ENCODE measurements at regions not wholly inside any gene's neighbourhood (a gene's known extent, or its start where the extent isn't known, plus 50 kb on each side); places are given as distances from the start of the nearest gene placed in this dataset.
"Not testable (repeated sequence)": the region's sequence is repeated elsewhere in the genome, so short reads cannot be mapped to it uniquely, and the experiment has no call there.

GRCh38 chr20:11176431-11176830 lies 502.6 kb upstream of the JAG1 start:
- H3K4me3 ChIP-seq (ENCODE audit: low read depth, low read length): no peak overlapping the region
- in situ Hi-C loops (cut with HindIII; ENCODE audit: low sequenced_read_pairs): no loop called here
- DNase-seq (ENCODE audit: low read depth, low spot score): no peak
- TF ChIP-seq CTCF (IDR thresholded peaks at IDR 0.05; ENCODE audit: low read depth, low read length): no peak

DNA sequence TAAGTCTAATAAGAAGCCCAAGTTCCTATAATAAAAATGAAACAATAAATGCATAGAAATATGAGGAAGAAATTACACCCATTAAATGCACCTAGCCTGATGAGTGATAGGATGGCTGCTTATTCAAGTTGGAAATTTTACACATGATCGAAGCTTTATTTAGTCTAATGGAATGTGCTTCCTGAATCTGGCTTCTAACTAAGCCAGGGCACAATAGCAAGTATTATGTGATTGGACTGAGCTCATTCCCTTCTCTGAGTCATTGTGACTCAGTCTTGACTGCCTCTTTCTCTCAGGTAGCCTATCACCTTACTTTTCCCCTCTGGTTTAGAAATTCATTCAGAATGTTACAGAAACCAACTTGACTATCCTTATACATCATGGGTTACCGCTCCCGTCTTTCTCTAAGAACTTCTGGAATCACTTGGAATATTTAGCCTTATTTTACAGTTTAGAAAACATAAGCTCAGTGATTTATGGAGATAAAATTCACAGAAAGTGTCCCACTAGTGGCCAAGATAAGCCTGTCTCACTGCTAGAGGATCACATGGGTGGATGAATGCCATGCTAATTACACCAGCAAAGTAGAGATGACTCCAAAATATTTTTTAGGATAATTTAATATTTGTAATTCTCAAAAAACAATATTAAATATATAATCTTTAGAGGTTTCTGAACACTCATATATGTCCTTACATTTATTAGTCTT lies 505.3 kb upstream of the JAG1 start:
- no peak overlapping the region for H3K4me3 ChIP-seq (ENCODE audit: low read depth, low read length)
- TF ChIP-seq CTCF (IDR thresholded peaks at IDR 0.05; ENCODE audit: low read depth, low read length): no peak
- in situ Hi-C loops (cut with HindIII; ENCODE audit: low sequenced_read_pairs): no loop called here
- peak; percentile 78 for DNase-seq (ENCODE audit: low read depth, low spot score)

DNA sequence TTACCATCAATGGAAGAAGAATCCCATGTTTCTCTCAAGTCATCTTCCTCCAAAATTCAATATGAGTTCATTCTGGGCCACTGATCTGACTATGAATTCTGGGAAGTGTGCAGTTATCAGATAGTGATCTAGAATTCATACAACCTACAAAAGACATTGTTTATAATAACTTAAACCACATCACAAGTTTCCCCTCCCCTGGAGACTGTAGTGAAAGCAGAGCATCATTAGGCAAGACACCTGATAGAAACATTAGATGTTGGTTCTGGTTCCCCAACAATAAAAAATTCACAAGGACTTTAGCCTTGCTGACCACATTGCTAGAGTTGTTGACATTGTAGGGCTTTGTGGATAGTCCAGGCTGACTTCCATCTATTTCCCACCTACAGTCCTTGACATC lies 506.4 kb upstream of the JAG1 start:
- no peak for DNase-seq (ENCODE audit: low read depth, low spot score)
- no peak for TF ChIP-seq CTCF (IDR thresholded peaks at IDR 0.05; ENCODE audit: low read depth, low read length)
- no peak overlapping the region for H3K4me3 ChIP-seq (ENCODE audit: low read depth, low read length)
- in situ Hi-C loops (cut with HindIII; ENCODE audit: low sequenced_read_pairs): no loop called here

DNA sequence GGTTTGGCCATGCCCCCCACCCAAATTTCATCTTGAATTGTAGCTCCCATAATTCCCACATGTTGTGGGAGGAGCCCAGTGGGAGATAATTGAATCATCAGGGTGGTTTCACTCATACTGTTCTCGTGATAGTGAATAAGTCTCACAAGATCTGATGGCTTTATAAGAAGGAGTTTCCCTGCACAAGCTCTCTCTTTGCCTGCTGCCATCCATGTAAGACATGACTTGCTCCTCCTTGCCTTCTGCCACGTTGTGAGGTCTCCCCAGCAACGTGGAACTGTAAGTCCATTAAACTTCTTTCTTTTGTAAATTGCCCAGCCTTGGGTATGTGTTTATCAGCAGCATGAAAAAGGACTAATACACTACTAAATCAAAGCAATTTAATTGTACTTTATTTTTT lies 507.3 kb upstream of the JAG1 start:
- DNase-seq (ENCODE audit: low read depth, low spot score); in situ Hi-C loops (cut with HindIII; ENCODE audit: low sequenced_read_pairs); H3K4me3 ChIP-seq (ENCODE audit: low read depth, low read length): not testable (repeated sequence)

- no peak for DNase-seq (ENCODE audit: low read depth, low spot score)
- no peak overlapping the region for H3K4me3 ChIP-seq (ENCODE audit: low read depth, low read length)
- no peak for TF ChIP-seq CTCF (IDR thresholded peaks at IDR 0.05; ENCODE audit: low read depth, low read length)
- in situ Hi-C loops (cut with HindIII; ENCODE audit: low sequenced_read_pairs): no loop called here
Observed at GRCh38 chr20:11181966-11182365, 508.2 kb upstream of the JAG1 start.

DNA sequence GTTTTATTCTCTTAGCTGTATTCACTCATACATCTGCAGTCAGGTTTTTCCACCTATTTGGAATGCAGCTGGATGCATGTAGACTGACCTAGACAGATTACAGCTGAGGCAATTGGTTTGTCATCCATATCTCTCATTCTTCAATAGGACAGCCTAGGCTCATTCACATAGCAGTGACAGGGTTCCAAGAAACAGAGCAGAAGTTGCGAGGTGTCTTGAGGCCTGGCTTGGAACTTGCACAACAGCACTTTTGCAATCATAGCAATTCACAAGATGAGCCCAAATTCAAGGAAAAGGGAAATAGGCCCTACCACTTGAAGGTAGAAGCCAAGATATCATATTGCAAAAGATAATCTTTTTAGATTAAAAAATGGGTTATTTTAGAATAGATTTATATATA lies 508.9 kb upstream of the JAG1 start:
- no peak for TF ChIP-seq CTCF (IDR thresholded peaks at IDR 0.05; ENCODE audit: low read depth, low read length)
- no peak for DNase-seq (ENCODE audit: low read depth, low spot score)

GRCh38 chr20:11186301-11187008 lies 512.7 kb upstream of the JAG1 start:
- TF ChIP-seq CTCF (IDR thresholded peaks at IDR 0.05; ENCODE audit: low read depth, low read length): no peak
- H3K4me3 ChIP-seq (ENCODE audit: low read depth, low read length): no peak overlapping the region
- in situ Hi-C loops (cut with HindIII; ENCODE audit: low sequenced_read_pairs): no loop called here
- no peak for DNase-seq (ENCODE audit: low read depth, low spot score)

More for the DNA sequence above, 508.9 kb upstream of the JAG1 start:
- no peak overlapping the region for H3K4me3 ChIP-seq (ENCODE audit: low read depth, low read length)
- in situ Hi-C loops (cut with HindIII; ENCODE audit: low sequenced_read_pairs): no loop called here

All from astrocyte of the spinal cord (primary cell).